GM19372 (cell line): ENCODE measurements at regions not wholly inside any gene's neighbourhood (a gene's known extent, or its start where the extent isn't known, plus 50 kb on each side); places are given as distances from the start of the nearest gene placed in this dataset.

ENCODE experiments used
- ATAC-seq: cut with Tn5 transposase; IDR thresholded peaks from one replicate; pipeline ENCODE4 v1.9.1; 2021; ENCODE audit warnings: mild to moderate bottlenecking, low read depth, moderate library complexity; ENCODE audit not compliant: unreplicated experiment

DNA sequence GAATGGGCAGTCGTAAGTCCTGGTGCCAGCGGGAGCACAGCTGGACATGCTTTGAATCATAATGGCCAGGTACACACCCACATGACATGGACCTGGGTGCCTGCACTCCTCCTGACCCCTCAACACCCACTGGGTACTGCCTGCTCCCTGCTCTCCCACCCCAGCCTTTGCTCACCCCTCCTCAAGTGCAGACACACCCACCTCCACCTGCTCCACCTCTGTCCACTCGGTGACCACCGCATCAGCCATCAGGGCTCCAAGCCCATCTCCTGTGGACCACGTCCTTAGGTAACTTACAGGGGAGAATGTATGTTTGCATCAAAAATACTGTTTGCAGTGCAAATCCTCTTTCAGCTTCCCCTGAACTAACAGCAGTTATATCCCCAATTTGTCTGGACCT is 214.6 kb downstream of the BRD1 start:
- ATAC-seq, result no peak

GRCh38 chr22:49609207-49609876 is 218.3 kb downstream of the BRD1 start:
- no peak for ATAC-seq

- ATAC-seq, result no peak
Measured at GRCh38 chr22:49608660-49609059, 219.0 kb downstream of the BRD1 start.

DNA sequence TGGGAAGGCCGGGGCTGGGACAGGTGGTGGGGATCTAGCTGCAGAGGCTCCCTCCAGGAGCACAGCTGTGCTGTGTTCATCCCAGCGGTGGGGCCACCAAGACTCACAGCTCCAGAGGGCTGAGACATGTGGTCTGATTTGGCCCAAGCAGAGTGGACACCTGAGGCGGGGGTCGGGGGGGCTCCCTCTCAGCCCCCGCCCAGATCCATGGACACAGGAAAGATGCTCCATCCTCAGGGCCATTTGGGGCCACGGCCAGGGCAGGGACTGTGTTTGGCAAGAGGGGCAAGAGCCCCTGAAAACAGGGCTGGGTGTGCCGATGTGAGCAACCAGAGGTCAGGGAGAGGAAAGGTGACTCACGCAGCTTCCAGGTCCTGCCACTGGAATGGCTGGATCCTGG is 219.4 kb downstream of the BRD1 start:
- no peak for ATAC-seq

DNA sequence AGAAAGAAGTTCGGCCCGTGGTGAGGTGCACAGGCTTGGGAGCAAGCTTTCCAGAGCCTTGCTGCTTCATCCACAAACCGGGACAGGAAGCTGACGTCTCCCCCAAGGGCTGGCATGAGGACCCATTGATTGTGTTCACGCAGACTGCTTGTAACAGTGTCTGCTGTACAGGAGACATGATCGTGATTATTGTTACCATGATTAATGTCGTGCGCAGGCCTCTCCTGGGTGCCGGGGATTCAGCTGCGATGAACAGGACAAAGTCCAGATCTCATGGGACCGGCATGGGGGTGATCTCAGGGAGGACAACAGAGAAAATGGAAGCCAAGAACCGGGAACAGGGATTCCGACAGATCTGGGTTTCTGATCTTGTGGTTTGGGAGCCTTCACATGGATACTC is 219.9 kb downstream of the BRD1 start:
- ATAC-seq, result no peak

GRCh38 chr22:49606562-49607290 is 220.9 kb downstream of the BRD1 start:
- ATAC-seq, result no peak

- ATAC-seq, result no peak
Measured at GRCh38 chr22:49604732-49605302, 222.9 kb downstream of the BRD1 start.

GRCh38 chr22:49603016-49603415 is 224.7 kb downstream of the BRD1 start:
- ATAC-seq, result no peak

- no peak for ATAC-seq
Measured at GRCh38 chr22:49602481-49602880, 225.2 kb downstream of the BRD1 start.

GRCh38 chr22:49601614-49602321 is 225.9 kb downstream of the BRD1 start:
- ATAC-seq, result no peak

DNA sequence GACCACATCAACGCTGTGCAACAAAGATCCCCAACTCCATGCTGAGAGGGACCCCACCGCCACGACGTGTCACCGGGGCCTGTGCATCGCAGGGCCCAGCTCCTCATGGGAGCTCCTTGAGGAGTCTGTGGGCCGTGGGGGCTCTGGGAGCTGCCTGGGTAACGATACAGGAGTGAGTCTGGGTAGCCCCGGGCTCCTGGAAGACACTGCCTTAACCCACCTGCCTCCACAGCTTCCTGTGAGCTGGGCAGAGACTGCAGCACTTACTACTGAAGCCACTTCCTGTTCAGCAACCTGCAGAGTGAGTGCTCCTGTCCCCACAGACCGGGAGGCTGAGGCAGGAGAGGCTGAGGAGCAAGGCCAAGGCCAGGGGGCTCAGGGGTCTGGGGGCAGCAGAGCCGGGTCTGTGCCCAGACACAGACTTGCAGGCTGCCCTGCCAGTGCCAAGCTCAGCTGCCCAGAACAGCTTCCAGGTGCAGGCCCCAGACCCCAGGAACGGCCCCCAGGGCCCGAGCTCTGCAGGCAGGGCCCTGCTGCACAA is 226.7 kb downstream of the BRD1 start:
- no peak for ATAC-seq

GRCh38 chr22:49600468-49600867 is 227.2 kb downstream of the BRD1 start:
- no peak for ATAC-seq

DNA sequence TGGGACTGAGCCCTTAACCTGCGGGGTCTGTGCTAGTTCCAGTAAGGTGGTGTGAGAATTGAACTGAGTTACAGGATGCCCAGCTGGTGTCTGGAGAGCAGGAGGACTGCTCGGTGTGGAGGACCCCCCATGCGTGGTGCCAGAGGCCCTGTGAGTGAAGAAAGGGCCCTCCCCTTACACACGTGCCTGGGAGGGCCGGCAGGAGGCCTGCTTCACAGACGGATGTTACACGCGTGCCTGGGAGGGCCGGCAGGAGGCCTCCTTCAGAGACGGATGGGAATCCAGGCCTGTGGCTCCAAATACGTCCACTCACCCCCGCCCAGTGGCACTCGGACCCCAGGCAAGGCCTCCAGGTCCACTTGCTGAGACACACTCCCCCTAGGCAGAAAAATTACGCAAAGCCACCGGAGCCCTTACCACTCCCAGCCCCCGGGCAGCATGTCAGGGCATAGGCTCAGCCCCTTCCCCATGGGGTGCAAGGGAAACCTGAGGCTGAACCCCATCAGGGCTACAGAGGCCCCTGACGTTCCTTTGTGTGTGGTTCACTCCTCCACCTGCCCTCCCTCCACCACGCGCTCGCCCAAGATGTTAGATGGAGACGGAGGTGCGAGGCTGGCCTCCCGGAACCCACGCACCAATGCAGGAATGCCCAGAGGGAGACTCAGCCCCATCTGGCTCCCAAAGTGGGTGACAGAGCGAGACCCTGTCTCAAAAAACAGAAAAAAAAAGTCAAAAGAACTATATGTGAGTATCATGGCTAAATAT is 227.8 kb downstream of the BRD1 start:
- ATAC-seq, result no peak

GRCh38 chr22:49599039-49599438 is 228.6 kb downstream of the BRD1 start:
- ATAC-seq, result no peak

DNA sequence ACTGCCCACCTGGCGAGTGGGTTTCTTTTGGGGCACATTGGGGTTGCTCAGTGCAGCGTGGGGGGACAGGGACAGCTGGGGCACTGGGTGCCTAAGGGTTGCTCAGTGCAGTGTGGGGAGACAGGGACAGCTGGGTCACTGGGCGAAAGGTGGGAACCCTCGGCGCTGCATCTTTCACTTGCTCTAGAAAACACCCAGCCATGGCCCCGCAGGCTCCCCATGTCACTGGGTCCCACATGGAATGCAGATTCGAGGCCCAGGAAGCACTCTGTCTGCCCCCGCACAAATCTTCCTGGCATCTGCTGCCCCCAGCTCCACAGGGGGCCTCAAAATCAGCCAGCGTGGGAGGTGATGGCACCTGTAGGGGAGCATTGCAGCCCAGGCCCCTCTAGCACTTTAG is 229.3 kb downstream of the BRD1 start:
- ATAC-seq, result no peak

DNA sequence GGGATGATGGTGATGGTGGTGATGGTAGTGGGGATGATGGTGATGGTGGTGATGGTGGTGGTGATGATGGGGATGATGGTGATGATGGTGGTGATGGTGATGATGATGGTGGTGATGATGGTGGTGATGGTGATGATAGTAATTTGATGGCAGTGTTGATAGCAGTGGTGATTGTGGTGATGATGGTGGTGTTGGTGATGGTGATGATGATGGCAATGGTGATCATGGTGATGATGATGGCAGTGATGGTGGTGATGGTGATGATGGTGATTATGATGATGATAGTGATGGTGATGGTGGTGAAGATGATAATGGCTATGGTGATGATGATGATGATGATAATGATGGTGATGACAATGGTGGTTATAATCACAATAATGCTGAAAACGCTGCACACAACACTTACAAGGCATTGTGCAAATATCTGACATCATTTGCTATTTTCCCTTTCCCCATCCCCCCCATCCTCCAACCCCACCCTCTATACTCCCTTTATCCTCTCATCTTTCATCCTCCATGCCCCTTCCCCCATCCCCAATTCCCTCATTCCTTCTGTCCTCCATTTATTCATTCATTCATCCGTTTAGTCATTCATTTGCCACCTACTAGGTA is 230.1 kb downstream of the BRD1 start:
- ATAC-seq, result no peak

- ATAC-seq, result no peak
Measured at GRCh38 chr22:49595465-49596078, 232.1 kb downstream of the BRD1 start.

DNA sequence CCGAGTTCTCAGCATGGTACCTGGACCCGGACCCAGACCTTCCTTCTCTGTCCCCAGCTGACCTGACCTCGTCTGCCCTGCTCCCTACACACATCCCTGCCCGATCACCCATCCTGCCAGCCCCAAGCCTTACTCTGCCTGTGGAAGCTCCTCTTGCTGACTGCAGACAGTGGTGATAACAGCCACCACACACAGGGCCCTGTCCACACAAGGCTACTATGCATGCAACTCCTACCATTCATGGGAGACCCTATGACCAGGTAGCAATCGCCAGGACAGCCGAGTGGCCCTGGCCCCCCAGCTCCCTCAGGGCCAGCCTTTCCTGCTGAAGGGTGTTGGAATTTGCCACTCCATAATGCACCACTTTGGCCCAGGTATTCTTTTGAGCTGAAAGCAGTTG is 233.6 kb downstream of the BRD1 start:
- ATAC-seq, result no peak

- ATAC-seq, result no peak
Measured at GRCh38 chr22:49593509-49593908, 234.2 kb downstream of the BRD1 start.
